HepG2 (cell line): ENCODE measurements at regions not wholly inside any gene's neighbourhood (a gene's known extent, or its start where the extent isn't known, plus 50 kb on each side); places are given as distances from the start of the nearest gene placed in this dataset.

ENCODE experiments used
- ATAC-seq: fragments of 200-7000 bp; cut with Tn5 transposase; 3 replicates; pipeline ENCODE4 v1.9.1; 2020; ENCODE audit warnings: mild to moderate bottlenecking, moderate library complexity
- BruUV-seq: library from RNA; stranded (reverse); fragments of 400-500 nt; replicated peaks from 2 replicates; lab custom pipeline; 2021; lab: Mats Ljungman, UMichigan
- CTCF ChIA-PET: fragments of 300-600 bp; formaldehyde crosslinking; extraction: SDS; loops from one replicate; lab custom pipeline; 2021; ENCODE audit warnings: low total read pairs, inconsistent platforms, low intra/inter-chr PET ratio; lab: Yijun Ruan, JAX
- POLR2A ChIA-PET: fragments of 350-600 bp; sonication (Branson Sonifier 250); formaldehyde crosslinking; loops from one replicate; lab custom pipeline; 2020; ENCODE audit warnings: antibody characterized with exemption, inconsistent platforms; lab: Yijun Ruan, JAX
- DNase-seq: peaks from one replicate; pipeline ENCODE4 v3.0.0-alpha.2; 2015; ENCODE audit warnings: low spot score
- FAIRE-seq: peaks from 3 replicates; lab custom pipeline; 2011; peaks lifted over from hg19 to GRCh38; lab: Jason Lieb, UNC
- H2AFZ ChIP-seq: one replicate; pipeline ENCODE4 v1.6.1; 2011; ENCODE audit warnings: low read length, inconsistent platforms
- H3K27ac ChIP-seq: fragments of 300-600 bp; 3 replicates; pipeline ENCODE4 v1.8.0; 2011; ENCODE audit warnings: mixed run types, mild to moderate bottlenecking, mixed read lengths, low read length, inconsistent platforms; ENCODE audit not compliant: insufficient read depth; ENCODE audit errors: extremely low read length
- H3K27me3 ChIP-seq, 2 experiments: fragments of 200-600 bp in 1 of 2; 2 replicates in 1 of 2; 3 replicates in 1 of 2; pipeline versions ENCODE4 v1.6.0 to v1.8.0; 2011; ENCODE audit warnings: low read length in 2 of 2, mild to moderate bottlenecking in 2 of 2, moderate library complexity in 2 of 2, inconsistent platforms in 1 of 2; ENCODE audit not compliant: insufficient read depth in 2 of 2, control insufficient read depth in 1 of 2
- H3K36me3 ChIP-seq, 2 experiments: fragments of 200-600 bp in 1 of 2; replicated peaks in 1 of 2; 2 replicates in 1 of 2; 3 replicates in 1 of 2; pipeline versions ENCODE4 v1.5.1 to v1.8.0; 2011; ENCODE audit warnings: low read length in 2 of 2, inconsistent platforms in 1 of 2; ENCODE audit not compliant: insufficient read depth in 2 of 2, control insufficient read depth in 1 of 2
- H3K4me1 ChIP-seq: 2 replicates; pipeline ENCODE4 v1.5.1; 2012; ENCODE audit warnings: low read length, inconsistent platforms; ENCODE audit not compliant: insufficient read depth
- H3K4me2 ChIP-seq: 2 replicates; pipeline ENCODE4 v1.6.0; 2011; ENCODE audit warnings: low read depth, low read length, inconsistent platforms
- H3K4me3 ChIP-seq, 3 experiments: fragments of 200-600 bp in 1 of 3; sonication (generic), shearing (Covaris generic) in 1 of 3; replicated peaks in 1 of 3; 2 replicates each; pipeline ENCODE4 v1.5.1; 2011 to 2016; ENCODE audit warnings: low read length in 3 of 3, inconsistent platforms in 2 of 3, low read depth in 2 of 3, mild to moderate bottlenecking in 2 of 3, control low read depth in 1 of 3, mixed read lengths in 1 of 3; ENCODE audit not compliant: insufficient read depth in 1 of 3
- H3K79me2 ChIP-seq: one replicate; pipeline ENCODE4 v1.6.1; 2011; ENCODE audit warnings: low read length, inconsistent platforms; ENCODE audit not compliant: insufficient read depth
- H3K9ac ChIP-seq: 2 replicates; pipeline ENCODE4 v1.6.0; 2011; ENCODE audit warnings: mild to moderate bottlenecking, low read depth, low read length, inconsistent platforms; ENCODE audit not compliant: insufficient read depth
- H3K9me3 ChIP-seq: 2 replicates; pipeline ENCODE4 v1.5.1; 2012; ENCODE audit warnings: mild to moderate bottlenecking, low read length
- H4K20me1 ChIP-seq: 2 replicates; pipeline ENCODE4 v1.6.0; 2011; ENCODE audit warnings: inconsistent platforms, mild to moderate bottlenecking, low read length, moderate library complexity; ENCODE audit not compliant: insufficient read depth
- AGO2 ChIP-seq: fragments of 200-400 bp; formaldehyde crosslinking; optimal IDR thresholded peaks from 2 replicates; pipeline ENCODE3; 2017; ENCODE audit warnings: mild to moderate bottlenecking, low read depth, low read length, moderate library complexity
- ATF3 ChIP-seq: sonication (generic); formaldehyde crosslinking; IDR thresholded peaks from 2 replicates; pipeline ENCODE4 v1.4.0; 2020; ENCODE audit warnings: missing genetic modification reagents
- CENPX ChIP-seq: sonication (generic); formaldehyde crosslinking; IDR thresholded peaks from 2 replicates; pipeline ENCODE4 v1.9.0; 2021; ENCODE audit warnings: mild to moderate bottlenecking, missing genetic modification reagents, moderate library complexity
- MXD3 ChIP-seq: IDR thresholded peaks from 2 replicates; pipeline ENCODE4 v1.6.1; 2016; ENCODE audit warnings: mild to moderate bottlenecking, missing biosample characterization, missing genetic modification reagents
- SIN3A ChIP-seq: IDR thresholded peaks from 2 replicates; pipeline ENCODE4 v1.6.1; 2011; ENCODE audit warnings: low read depth, mild to moderate bottlenecking, control low read depth, low read length, borderline replicate concordance
- ZBTB14 ChIP-seq: sonication (generic); formaldehyde crosslinking; IDR thresholded peaks from 2 replicates; pipeline ENCODE4 v1.4.0; 2020; ENCODE audit warnings: missing genetic modification reagents
- ZNF263 ChIP-seq: sonication (generic); formaldehyde crosslinking; IDR thresholded peaks from 2 replicates; pipeline ENCODE4 v1.4.0; 2020; ENCODE audit warnings: missing genetic modification reagents
- ZNF567 ChIP-seq: sonication (generic); formaldehyde crosslinking; IDR thresholded peaks from 2 replicates; pipeline ENCODE4 v1.8.1; 2023; ENCODE audit warnings: mild to moderate bottlenecking, missing genetic modification reagents, borderline replicate concordance
- ZNF577 ChIP-seq: sonication (generic); formaldehyde crosslinking; IDR thresholded peaks from 2 replicates; pipeline ENCODE4 v1.4.0; 2020; ENCODE audit warnings: mild to moderate bottlenecking, low read depth, missing genetic modification reagents, borderline replicate concordance
- ZNF792 ChIP-seq: IDR thresholded peaks from 2 replicates; pipeline ENCODE4 v1.6.1; 2016
- ZNF878 ChIP-seq: sonication (generic); formaldehyde crosslinking; IDR thresholded peaks from 2 replicates; pipeline ENCODE4 v1.8.1; 2023; ENCODE audit warnings: mild to moderate bottlenecking, missing genetic modification reagents, moderate library complexity
- WGBS: methylation state at CpG from one replicate; pipeline ENCODE4 v1.1.6; 2017; ENCODE audit warnings: low lambda C conversion rate; 5-methylcytosine and 5-hydroxymethylcytosine counted together
- in situ Hi-C: cut with HindIII; loops from 2 replicates; pipeline ENCODE4 v1.10.0; 2017; ENCODE audit warnings: low pct_unique_long_range_greater_than_20kb; ENCODE audit not compliant: extremely low pct_ligation_motif_present
- intact Hi-C: fragments of 100-400 bp; cut with micrococcal nuclease; formaldehyde crosslinking; loops from one replicate; pipeline ENCODE4 v1.10.0; 2022; ENCODE audit not compliant: unreplicated experiment

GRCh38 chr14:56733396-56733795 lies 76.9 kb downstream of the OTX2 start (continued):
- no peak for TF ChIP-seq ZBTB14 (CRISPR knock-in tag)
- TF ChIP-seq AGO2 = no peak
- no peak for TF ChIP-seq MXD3 (CRISPR knock-in tag)
- TF ChIP-seq ATF3 (CRISPR knock-in tag) = no peak
- TF ChIP-seq SIN3A = no peak
- TF ChIP-seq ZNF577 (CRISPR knock-in tag) = no peak
- TF ChIP-seq ZNF263 (CRISPR knock-in tag) = no peak
- no peak for TF ChIP-seq ZNF792 (CRISPR knock-in tag)
- no peak for TF ChIP-seq CENPX (CRISPR knock-in tag)

GRCh38 chr14:56731187-56731586 lies 79.1 kb downstream of the OTX2 start:
- Histone ChIP-seq H3K36me3 (no peaks in the 10 kb centered on the region), H3K4me1 (no peaks in the 10 kb centered on the region), H3K27me3 (peaks cover 0 to 9% of the 10 kb centered on the region in 2 experiments; a peak in 1 of 5 replicates), H3K4me2 (no peak overlapping the region), H2AFZ (no peak overlapping the region), H3K9me3 (no peaks in the 10 kb centered on the region), H3K9ac (no peak overlapping the region), H3K79me2 (no peaks in the 10 kb centered on the region), H3K4me3 (no peak overlapping the region), H4K20me1 (no peaks in the 10 kb centered on the region), H3K27ac (no peak overlapping the region)
- CTCF ChIA-PET = no interaction called here
- BruUV-seq = no TSS peak
- POLR2A ChIA-PET = no interaction called here
- FAIRE-seq = no peak
- TF ChIP-seq ZNF567 (no peak), ZNF878 (CRISPR knock-in tag) (no peak)
- no peak for ATAC-seq
- DNase-seq = no peak
- intact Hi-C loops = no loop called here
- WGBS = 20% methylated on average over 4 of the region's 4 CpGs
- in situ Hi-C loops = no loop called here
